HUDEP-2 (cell line): ENCODE measurements at regions not wholly inside any gene's neighbourhood (a gene's known extent, or its start where the extent isn't known, plus 50 kb on each side); places are given as distances from the start of the nearest gene placed in this dataset.

Source experiments
- DNase-seq, 76 experiments: peaks; one replicate each; lab custom pipeline; 2025; ENCODE audit not compliant: unreplicated experiment in 76 of 76; lab: John Stamatoyannopoulos, UW

DNA sequence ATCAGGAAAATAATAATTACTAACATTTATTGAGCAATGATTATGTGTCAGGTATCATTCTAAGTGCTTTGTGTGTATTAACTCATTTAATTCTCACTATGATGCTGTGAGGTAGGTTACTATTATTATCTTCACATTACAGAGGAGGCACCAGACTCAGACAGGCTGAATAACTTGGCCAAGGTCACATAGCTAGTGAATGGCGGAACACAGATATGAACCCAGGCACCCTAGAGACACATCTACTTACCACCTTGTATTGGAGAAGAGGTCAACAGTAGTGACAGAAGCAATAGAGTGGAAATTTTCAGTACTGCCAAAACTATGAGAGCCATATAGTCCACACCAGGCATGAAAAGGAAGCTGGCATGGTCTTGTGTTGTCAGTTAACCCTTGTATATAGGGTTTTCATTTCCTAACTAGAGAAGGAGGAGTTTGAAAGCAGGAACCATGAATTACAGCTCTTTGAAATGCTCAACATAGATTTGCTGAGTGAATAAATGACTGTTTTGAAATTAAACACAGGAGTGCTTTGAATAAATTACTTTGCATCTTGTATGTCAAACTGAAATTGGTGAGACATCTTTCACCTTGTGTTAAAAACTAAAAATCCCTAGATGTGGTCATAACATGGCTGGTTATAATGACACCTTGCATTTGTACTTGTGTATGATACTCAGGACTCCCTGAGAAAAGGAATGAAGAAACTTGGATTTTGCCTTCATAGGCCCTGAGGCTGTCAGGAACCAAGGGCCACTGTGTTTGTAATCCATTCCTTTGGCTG is 71.8 kb downstream of the RTL9 start:
- DNase-seq, result no peak

DNA sequence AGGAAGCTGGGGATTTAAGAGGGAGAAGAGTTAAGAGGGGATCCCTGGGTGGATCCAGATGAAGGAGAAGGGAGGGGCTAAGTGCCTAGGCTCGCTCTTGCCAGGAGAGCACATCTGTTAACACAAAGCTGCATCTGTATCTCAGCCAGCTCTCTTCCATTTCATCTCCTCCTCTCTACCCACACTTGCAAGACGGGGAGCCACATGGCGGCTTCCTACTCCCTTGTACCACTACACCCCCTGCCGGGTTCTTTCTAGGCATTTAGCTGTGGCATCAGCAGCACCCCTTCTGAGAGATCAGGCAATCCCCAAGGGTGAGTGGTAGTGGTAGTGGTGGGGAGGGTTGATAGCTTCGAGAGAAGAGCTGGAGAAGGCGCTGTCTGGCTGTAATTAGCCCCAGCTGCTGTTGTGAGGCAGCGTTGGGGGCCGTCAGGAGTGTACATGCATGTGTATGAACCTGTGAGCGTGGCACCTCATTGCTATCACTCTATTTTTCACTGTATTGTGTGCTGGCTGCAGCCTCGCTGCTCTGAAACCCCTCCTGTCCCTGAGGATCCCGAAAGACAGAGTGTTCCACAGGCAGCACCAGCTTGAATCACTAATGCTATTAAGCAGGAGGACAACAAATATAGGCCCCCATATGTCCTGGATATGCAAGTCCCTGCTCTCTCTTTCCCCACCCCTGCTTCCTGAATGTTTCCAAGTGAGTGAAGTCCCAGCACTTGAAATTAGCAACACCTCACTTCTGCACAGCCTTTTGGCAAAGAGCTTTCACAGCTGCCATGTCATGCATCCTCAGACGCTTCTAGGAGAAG is 73.7 kb downstream of the RTL9 start:
- DNase-seq, result no peak

DNA sequence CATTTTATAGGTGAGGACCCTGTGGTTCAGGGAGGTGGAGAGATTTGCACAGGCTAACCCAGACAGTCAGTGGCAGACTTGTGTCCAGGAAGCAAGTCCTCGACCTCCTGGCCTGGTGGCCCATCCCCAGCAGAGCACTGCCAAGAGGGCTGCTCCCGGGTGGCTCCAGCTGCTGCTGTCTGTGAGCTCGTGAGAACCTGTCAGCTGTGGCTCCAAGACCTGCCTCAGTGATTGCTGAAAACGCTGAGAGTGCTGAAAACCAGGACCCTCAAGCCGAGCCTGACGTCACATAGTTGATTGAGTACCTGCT is 74.2 kb downstream of the RTL9 start:
- DNase-seq, result no peak

DNA sequence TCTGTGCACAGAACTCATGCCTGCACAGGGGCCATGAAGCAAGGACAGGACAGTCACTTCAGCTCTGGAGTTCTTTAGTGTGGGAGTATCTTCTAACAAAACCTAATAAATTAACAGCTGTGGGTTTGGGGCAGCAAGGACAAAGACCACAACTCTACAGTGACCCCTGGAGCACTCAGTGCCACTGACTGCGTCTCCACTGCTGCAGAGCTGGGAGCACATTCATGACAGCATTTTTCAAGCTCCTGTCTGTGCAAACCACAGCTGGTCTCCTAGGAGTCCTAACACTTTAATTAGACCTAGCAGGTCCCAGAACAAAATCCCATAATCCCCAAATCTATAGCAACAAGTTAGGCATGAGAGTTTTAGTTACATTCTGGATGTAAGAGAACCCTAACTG is 76.5 kb downstream of the RTL9 start:
- no peak for DNase-seq

DNA sequence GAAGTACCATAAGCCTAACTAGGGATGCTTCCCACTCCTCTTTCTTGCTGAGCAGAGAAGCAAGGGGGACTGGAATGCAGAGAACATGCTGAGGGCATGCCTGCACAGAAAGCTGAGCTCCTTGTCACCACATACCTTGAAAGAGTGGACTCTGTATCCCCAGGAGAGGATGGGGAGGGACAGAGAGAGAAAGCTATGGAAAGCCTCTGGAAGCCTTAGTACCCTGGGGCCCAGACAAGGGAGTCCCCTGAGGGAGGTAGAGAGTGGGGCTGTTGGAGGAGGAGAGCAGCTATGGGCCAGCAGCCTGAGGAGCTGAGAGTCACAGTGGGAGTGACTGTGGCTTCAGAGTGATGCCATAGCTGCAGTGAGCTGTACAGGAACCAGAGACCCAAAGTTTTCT is 77.9 kb downstream of the RTL9 start:
- no peak for DNase-seq

DNA sequence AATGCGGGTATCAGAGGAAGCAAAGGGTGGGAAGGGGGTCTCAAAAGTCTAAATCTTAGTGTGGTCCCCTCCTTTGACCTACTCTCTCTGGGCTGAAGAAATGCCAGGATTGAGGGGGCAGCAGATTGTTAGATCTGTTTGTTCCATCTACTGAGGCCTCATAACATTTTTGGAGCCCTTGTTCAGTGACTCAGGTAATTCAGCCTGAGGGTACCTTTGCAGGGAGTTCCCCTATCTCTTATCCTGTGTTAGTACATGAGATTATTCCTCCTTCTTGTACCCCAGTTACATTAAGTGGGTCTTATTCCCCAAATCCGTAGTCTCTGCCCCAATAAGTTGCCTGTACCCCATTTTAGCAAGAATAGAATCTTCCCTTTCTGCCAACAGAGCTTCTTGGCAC is 79.0 kb downstream of the RTL9 start:
- no peak for DNase-seq

DNA sequence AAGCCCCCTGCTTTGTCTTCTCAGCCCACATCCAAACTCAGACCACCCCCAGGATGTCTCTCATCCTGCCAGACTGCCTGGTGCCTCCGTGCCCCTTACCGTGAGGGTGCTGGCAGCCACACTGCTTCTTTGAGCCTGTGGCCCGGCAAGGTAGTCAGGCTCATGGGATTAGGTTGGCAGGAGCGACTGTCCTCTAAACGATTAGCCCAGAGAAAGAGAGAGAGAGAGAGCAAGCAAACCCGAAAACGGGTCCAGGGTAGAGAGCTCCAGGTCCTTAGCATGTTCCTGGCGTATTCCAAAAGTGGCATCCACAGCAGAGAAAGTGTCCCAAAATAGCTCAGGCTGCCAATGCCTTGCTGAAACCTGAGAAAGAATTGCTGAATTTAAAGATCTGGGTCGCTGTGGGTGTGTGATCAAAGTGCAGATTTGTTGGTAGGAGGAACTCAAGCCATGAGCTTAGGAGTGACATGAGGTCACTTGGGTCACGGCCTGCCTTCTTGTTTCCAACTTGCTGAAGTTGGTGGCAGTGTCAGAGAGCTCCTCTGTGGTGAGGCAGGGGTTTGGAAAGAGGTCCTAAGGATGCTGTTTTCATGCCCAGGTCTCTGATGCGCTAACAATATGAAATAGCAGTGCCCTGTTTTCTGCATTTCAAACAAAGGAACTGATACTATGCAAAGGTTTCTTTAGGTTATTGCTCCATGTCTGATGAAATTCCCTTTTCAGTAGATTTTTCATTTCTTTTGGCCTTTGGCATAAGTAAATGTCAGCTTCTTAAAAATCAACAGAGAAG is 81.6 kb downstream of the RTL9 start:
- DNase-seq, result no peak

DNA sequence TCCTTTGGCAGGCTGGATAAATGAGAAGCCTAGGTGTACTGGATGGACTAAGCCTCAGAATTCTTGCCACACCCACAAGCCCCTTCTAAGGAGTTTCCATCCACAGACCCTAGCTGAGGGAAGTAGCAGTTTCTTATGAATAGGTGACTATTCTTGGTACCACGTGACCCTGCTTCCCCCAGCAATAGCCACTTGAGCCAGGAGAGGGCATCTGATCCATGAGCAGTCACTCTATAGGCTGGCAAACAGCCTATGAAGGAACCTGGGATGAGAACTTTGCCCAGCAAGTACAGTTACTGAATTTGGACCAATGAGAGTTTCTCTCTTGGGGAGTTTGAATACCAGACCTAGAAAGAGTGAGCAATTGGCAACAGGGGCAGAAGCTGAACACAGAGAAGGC is 84.0 kb downstream of the RTL9 start:
- peak in 35 of 76 experiments; percentile 0 to 37 (median 6) for DNase-seq

DNA sequence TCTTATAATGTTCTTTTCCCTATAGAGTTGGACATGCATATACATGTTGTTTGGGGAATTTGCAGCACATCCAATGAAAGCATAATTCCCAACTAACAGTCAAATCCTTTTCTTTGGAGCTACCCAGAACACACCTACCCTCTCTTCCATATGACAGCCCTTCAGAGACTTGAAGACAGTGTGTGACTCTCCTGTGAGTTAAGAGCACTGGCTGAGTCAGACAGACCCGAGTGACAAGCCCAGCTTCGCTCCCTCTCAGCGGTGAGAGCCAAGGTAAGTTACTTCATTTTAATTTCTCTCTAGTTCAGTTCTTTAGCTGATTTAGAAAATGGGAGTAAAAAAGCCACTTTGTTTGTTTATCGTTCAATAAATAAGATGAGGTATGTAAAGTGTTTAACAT is 86.3 kb downstream of the RTL9 start:
- no peak for DNase-seq

DNA sequence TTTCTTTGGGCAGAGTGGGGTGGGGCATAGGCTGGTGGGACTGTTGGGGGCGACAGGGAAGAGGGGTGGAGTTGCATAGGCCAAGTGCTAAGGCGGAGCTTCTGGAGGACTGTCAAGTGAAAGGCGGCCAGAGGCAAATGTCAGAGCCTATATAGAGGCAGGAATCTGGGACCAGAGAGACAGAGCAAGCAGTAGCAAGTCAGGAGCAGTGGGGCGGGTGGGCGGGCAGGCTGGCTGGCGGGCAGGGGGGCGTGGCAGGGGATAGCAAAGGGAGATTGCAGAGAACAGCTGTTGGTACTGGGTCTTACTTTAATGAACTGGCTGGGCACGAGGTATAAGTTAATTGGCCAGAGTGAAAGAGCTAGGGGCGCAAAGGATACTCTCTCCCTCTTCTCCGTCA is 89.8 kb downstream of the RTL9 start:
- no peak for DNase-seq

DNA sequence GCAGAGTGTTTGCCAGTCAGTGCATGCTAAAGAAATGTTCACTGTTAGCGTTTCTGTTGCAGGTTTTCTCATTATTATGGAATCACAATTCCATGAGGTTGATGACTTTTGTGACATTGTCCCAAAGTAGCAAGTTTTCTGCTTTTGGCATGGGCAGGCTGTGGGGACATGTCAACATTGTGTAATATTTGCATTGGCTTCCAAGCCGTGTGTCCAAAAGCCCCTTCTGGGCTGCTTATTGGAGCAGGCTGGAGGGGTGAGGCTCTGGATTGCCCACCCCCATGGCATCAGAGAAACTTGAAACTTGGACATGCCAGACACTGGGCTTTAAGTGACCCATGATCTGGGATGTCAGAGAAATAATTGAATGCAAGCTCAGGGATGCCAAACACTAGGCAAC is 90.7 kb downstream of the RTL9 start:
- DNase-seq, result no peak

DNA sequence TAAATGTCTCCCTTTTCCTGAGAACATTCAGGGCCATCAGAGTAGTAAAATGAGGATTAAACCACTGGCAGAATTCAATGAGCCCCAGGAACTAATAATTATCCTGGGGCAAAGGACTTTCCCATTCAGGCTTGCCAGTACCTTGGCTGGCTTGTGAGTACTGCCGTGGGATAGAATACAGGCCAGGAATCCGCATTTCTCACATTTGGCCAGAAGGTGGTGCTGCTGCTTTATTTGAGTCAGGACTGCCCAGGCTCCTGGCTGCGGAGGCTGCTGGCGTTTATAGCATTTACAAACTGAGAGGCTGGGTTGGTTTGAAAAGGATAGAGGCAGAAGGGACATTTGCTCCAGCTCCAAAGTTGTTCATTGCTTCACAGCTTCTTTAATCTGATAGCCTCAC is 91.4 kb downstream of the RTL9 start:
- DNase-seq, result peak in 58 of 76 experiments; percentile 0 to 61 (median 18)

DNA sequence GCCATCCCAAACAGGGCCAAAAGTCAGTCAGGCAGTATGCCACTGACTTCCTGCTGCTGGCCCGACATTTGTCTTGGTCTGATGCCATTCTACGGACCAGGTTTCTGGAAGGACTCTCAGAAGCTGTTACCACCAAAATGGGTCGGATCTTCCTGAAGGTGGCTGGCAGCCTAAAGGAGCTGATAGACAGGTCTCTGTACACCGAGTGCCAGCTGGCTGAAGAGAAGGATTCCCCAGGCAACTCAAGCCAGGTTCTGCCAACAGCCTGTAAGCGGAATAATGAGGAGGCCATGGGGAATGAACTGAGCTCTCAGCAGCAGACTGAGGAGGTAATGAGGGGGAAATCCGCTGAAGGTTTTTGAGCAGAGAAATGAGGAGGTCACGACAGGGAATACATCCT is 95.7 kb downstream of the RTL9 start:
- DNase-seq, result no peak

DNA sequence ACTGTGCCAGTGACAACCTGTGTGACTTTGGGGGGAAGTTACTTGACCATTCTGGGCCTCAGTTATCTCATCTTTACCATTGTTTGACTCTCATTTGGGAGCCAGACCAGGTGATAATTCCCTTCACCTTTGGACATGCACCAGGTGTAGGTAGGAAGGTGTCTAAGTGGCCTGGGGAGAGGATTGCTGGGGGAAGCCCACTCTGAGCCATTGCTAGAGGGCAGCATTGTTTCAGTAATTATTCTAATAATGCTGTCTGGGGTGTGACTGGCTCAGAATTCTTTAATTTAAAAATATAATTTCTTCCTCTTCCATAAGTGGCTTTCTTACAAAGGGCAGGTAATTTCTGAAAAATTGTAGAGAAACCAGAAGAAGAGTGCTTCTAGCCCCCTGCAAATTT is 104.3 kb downstream of the RTL9 start:
- DNase-seq, result no peak

DNA sequence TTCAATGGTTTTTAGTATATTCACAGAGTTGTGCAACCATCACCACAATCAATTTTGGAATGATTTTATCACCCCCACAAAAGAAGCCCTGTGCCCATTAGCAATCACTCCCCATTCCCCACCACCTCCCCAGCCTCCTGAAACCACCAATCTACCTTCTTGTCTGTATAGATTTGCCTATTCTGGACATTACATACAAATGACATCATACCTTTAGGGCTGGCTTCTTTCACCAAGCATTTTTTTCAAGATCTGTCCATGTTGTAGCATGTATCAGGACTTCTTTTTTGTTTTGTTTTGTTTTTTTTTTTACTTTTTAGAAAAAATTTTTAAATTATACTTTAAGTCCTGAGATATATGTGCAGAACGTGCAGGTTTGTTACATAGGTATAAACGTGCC is 108.1 kb downstream of the RTL9 start:
- DNase-seq, result no peak

DNA sequence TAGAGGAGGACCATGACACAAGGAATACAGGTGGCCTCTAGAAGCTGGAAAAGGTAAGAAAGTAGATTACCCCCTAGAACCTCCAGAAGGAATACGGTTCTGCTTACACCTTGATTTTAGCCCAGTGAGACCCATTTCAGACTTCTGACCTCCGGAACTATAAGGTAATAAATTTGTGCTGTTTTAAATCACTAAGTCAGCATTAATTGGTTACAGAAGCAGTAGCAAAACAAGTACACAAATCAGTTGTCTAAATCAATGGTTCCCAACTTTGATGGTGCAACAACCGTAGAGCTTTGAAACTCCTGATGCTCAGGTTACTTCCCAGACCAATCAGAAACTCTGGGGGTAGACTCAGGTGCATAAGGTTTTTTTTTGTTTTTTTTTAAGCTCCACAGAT is 113.6 kb downstream of the RTL9 start:
- no peak for DNase-seq

DNA sequence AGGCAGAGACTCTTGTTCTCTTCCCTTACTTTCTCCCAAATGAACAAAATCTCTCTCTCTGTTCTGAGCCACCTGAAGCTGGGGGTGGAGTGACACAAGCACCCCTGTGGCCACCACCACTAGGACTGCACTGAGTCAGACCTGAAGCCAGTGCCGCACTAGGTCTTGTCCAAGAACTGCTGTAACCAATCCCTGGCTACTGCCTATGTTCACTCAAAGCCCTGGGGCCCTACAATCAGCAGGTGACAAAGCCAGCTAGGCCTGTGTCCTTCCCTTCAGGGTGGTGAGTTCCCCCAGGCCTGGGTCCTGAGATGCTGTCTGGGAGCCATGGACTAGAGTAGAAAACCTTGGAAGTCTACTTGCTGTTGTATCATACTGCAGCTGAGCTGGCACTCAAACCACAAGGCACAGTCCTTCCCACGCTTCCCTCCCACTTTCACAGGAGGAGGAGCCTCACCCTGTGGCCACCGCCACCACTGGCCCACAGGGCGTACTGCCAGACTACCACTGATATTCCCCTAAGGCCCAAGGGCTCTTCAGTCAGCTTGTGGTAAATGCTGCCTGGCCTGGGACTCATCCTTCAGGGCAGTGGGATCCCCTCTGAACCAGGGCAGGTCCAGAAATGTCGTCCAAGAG is 119.1 kb downstream of the RTL9 start:
- DNase-seq, result peak in 7 of 76 experiments; percentile 0 to 7 (median 2)

DNA sequence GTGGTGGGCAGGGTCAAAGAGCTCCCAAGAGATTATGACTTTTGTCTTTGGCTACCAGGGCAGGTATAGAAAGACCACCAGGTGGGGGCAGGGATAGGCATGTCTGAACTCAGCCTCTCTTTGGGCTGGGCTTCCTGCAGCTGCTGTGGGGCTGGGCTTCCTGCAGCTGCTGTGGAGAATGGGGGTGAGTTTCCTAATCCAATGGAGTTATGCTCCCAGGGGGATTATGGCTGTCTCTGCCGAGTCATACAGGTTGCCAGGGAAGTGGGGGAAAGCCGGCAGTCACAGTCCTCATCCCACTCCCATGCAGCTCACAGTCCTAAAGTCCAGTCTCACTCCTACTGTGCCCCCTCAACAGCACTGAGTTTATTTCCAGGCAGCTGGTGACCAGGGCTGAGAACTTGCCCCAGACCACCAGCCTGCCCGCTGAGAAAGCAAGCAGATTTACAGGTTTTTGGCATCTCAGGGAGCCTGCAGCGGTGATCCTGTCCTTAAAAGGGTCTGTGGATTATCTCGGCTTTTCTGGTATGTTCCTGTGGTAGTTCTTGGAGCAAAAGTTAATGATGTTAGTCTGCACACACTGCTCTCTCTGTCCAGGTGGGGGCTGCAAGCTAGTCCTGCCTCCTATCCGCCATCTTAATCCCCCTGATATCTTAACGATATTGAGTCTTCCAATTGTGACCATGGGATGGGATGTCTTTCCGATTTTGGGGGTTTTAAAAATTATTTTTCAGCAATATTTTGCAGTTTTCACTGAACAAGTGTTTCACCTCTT is 133.4 kb downstream of the RTL9 start:
- no peak for DNase-seq

DNA sequence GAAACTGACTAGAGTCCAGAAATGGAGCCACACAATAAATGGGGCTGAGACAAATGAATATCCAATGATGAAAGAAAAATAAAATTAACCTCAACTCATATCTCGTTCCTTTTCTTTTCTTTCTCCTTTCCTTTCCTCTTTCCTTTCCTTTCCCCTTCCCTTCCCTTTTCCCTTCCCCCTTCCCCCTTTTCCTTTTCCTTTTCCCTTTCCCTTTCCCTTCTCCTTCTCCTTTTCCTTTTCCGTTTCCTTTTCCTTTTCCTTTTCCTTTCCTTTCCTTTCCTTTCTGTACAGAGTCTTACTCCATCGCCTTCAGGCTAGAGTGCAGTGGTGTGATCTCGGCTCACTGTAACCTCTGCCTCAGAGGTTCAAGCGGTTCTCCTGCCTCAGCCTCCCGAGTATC is 146.3 kb downstream of the RTL9 start:
- DNase-seq, result no peak

DNA sequence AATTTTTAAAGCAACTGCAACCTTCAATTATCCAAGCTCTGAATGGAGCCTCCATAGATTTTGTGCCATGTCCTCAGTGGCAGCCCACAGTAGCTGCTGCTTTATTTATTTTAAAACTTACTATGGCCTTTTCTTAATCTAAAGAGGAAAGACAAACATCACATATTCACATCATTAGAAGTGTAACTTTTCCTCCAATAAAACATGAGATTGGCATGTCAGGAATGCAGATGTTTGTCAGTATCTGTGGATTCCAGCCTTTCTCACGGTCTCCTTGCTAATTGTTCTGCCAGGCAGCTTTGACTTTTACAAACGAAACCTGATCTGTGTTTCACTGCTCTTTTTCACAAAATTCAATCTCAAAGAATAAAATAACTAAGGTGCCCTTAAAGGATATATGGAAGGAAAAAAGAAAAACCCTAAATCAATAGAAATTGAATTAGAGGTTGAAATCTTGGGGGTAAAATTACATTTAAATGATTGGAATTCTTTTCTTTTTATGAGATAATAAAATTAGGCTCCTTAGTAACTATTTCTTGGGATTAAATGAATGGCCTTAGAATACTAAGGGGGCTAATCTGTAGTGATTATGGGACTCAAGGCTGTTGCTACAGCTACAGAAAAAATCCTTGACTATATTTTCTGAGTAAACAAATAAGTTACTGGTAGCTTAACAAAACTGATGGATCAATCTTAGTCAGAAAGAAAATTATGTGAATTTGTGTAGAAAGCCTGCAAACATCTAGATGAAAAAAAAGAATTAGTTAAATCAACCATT is 151.3 kb downstream of the RTL9 start:
- no peak for DNase-seq
